ENCODE measurements at regions not wholly inside any gene's neighbourhood (a gene's known extent, or its start where the extent isn't known, plus 50 kb on each side); places are given as distances from the start of the nearest gene placed in this dataset.

DNA sequence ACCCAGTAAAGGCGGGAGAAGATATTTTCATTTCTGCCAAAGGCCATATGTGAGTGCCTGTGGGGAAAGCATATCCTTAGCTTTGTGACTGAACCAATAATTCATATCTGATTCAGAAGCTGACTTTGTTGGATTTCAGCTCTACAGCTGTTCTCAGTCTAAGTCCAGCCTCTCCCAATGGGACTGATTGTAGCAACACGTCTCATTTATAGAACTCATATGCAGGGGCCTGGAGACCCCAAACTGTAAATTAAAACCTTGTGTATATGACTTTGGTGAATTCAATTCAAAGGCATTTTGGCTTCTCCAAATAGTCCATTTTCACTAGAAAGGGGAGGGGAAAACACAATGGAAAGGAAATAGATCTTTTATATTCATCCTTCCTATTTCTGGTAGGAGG lies 250.4 kb upstream of the SORL1-AS1 start:
- no peak for TF ChIP-seq EP300 (IDR thresholded peaks at IDR 0.05; ENCODE audit: borderline replicate concordance)
- no peak for TF ChIP-seq YY1 (IDR thresholded peaks at IDR 0.05; ENCODE audit: low read depth)
